LNCaP clone FGC (cell line): ENCODE measurements at regions not wholly inside any gene's neighbourhood (a gene's known extent, or its start where the extent isn't known, plus 50 kb on each side); places are given as distances from the start of the nearest gene placed in this dataset.
"Not testable (repeated sequence)": the region's sequence is repeated elsewhere in the genome, so short reads cannot be mapped to it uniquely, and the experiment has no call there.

ENCODE experiments used
- DNase-seq: peaks from one replicate; pipeline ENCODE4 v3.0.0-alpha.2; 2011; ENCODE audit warnings: low read depth
- H3K4me3 ChIP-seq: 2 replicates; pipeline ENCODE4 v1.5.1; 2011; ENCODE audit warnings: mild to moderate bottlenecking, low read depth, low read length, control low read depth
- TF ChIP-seq, protein P1 (sequence below): IDR thresholded peaks from 2 replicates; pipeline ENCODE4 v1.5.1; 2012; ENCODE audit warnings: mild to moderate bottlenecking; ENCODE audit not compliant: control insufficient read depth, insufficient read depth; ENCODE audit errors: extremely low read depth

- TF ChIP-seq, protein P1, sequence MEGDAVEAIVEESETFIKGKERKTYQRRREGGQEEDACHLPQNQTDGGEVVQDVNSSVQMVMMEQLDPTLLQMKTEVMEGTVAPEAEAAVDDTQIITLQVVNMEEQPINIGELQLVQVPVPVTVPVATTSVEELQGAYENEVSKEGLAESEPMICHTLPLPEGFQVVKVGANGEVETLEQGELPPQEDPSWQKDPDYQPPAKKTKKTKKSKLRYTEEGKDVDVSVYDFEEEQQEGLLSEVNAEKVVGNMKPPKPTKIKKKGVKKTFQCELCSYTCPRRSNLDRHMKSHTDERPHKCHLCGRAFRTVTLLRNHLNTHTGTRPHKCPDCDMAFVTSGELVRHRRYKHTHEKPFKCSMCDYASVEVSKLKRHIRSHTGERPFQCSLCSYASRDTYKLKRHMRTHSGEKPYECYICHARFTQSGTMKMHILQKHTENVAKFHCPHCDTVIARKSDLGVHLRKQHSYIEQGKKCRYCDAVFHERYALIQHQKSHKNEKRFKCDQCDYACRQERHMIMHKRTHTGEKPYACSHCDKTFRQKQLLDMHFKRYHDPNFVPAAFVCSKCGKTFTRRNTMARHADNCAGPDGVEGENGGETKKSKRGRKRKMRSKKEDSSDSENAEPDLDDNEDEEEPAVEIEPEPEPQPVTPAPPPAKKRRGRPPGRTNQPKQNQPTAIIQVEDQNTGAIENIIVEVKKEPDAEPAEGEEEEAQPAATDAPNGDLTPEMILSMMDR: no peak
- H3K4me3 ChIP-seq: no peak overlapping the region
- no peak for DNase-seq
These were observed 86.4 kb upstream of the DGKB start for GRCh38 chr7:14988941-14989340.

DNA sequence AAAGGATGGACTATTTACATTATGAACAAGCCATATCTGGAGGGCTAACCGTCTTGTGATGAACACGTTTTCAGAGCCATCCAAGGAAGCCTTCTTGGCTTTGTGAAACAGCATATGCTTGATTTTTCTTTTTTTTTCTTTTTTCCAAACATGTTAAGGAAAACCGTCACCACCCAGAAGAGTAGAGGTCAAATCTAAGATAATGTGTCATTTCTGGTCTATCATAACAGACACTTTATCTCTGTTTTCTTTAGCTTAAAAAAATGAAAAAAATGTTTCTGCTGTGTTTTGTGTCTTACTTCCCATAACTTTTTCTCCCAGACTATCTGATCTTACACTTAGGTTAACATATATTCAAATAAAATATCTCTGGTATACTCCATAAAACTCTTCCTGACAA, 76.1 kb upstream of the DGKB start:
- no peak overlapping the region for H3K4me3 ChIP-seq
- TF ChIP-seq, protein P1: no peak
- DNase-seq: no peak

DNA sequence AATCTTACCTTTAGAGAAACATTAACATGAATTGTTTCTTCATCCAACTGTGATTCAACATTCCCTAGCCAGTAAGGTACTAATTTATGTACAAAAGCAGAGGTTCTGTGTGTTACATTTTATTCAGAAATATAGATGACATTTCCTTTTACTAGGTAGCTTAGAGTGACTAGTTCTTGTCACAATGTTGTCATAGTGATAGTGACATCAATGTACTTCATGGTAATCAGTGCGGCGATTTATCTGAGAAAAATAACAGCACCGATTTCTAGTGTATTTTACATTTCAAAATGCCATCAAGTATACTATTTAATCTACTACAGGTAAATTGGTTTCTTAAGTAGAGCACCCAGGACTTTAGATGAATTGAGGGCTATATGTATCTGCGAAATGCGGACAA, 72.1 kb upstream of the DGKB start:
- no peak for DNase-seq
- H3K4me3 ChIP-seq: no peak overlapping the region
- TF ChIP-seq, protein P1: no peak

- H3K4me3 ChIP-seq: no peak overlapping the region
- TF ChIP-seq, protein P1: no peak
- no peak for DNase-seq
These were observed 71.3 kb upstream of the DGKB start for GRCh38 chr7:14973712-14974428.

DNA sequence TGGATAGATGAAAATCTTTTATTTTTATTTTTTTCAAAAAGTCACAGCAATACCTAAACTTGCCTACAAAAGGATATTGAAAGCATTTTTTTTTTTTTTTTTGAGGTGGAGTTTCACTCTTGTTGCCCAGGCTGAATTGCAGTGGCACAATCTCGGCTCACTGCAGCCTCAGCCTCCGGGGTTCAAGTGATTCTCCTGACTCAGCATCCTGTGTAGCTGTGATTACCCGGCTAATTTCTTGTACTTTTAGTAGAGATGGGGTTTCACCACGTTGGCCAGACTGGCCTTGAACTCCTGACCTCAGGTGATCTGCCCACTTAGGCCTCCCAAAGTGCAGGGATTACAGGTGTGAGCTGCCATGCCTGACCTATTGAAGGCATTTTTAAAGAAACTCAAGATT, 69.1 kb upstream of the DGKB start:
- DNase-seq, H3K4me3 ChIP-seq: not testable (repeated sequence)

GRCh38 chr7:14967376-14967775, 64.8 kb upstream of the DGKB start:
- not testable (repeated sequence) for DNase-seq, H3K4me3 ChIP-seq

- H3K4me3 ChIP-seq: no peak overlapping the region
- no peak for DNase-seq
- TF ChIP-seq, protein P1: no peak
These were observed 60.2 kb upstream of the DGKB start for GRCh38 chr7:14962778-14963177.

- TF ChIP-seq, protein P1: no peak
- no peak for DNase-seq
- no peak overlapping the region for H3K4me3 ChIP-seq
These were observed 58.2 kb upstream of the DGKB start for GRCh38 chr7:14960721-14961120.
